GM12873 (cell line): ENCODE measurements at regions not wholly inside any gene's neighbourhood (a gene's known extent, or its start where the extent isn't known, plus 50 kb on each side); places are given as distances from the start of the nearest gene placed in this dataset.

Experiments used
- TF ChIP-seq, protein P1 (sequence below): IDR thresholded peaks from 2 replicates; pipeline ENCODE4 v1.5.1; 2012; ENCODE audit warnings: low read depth, mild to moderate bottlenecking, moderate library complexity, low read length, control low read depth; ENCODE audit not compliant: insufficient read depth; ENCODE audit errors: missing control alignments

DNA sequence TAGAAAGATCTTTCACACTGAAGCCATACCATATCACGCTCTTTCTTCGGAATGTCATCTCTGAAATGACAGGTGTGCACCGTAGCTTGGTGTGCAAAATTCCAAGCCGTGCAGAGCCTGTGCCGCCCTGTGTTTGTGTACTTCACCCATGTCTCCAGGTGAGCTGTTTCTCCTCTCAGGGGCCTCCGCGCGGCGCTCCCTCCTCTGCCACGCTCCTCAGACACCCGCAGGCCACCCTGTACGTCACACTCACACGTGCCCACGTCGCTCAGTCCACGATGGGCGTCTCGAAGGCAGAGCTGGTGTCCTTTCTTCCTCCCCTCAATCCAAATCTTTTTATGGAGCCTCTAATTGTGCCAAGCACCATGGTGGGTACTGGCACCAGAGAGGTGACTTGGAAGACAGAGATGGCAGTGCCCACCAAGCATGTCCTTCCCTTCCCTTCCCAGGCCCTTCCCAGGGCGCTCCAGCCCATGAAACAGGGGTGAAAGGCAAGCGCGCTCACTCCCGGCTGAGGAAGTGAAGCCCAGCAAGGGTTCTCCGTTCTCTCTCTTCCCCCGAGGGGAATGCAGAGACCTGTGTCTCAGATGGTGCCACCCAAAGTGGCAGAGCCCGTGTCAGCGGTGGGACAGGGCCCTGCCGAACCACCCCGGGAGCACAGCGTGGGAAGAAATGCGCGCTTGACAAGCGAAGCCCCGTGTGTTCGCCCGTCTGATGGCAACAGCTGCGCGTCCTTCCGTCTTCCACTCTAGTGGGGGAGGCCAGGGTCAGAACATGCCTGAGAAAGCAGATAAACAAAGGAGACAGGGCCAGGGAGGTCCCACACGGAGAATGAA is 292.5 kb upstream of the SHH start:
- TF ChIP-seq, protein P1, sequence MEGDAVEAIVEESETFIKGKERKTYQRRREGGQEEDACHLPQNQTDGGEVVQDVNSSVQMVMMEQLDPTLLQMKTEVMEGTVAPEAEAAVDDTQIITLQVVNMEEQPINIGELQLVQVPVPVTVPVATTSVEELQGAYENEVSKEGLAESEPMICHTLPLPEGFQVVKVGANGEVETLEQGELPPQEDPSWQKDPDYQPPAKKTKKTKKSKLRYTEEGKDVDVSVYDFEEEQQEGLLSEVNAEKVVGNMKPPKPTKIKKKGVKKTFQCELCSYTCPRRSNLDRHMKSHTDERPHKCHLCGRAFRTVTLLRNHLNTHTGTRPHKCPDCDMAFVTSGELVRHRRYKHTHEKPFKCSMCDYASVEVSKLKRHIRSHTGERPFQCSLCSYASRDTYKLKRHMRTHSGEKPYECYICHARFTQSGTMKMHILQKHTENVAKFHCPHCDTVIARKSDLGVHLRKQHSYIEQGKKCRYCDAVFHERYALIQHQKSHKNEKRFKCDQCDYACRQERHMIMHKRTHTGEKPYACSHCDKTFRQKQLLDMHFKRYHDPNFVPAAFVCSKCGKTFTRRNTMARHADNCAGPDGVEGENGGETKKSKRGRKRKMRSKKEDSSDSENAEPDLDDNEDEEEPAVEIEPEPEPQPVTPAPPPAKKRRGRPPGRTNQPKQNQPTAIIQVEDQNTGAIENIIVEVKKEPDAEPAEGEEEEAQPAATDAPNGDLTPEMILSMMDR, result no peak

DNA sequence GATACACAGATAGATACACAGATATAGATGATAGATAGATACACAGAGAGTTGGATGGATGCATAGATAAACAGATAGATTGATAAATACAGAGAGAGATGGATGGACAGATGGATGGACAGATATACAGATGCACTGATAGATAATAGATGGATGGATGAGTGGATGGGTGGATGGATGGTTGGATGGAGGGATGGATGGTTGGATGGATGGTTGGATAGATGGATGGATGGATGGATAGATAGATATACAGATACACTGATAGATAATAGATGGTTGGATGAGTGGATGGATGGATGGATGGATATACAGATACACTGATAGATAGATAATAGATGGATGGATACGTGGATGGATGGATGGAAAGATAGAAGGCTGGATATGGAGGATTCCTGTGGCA is 290.0 kb upstream of the SHH start:
- TF ChIP-seq, protein P1, result no peak

DNA sequence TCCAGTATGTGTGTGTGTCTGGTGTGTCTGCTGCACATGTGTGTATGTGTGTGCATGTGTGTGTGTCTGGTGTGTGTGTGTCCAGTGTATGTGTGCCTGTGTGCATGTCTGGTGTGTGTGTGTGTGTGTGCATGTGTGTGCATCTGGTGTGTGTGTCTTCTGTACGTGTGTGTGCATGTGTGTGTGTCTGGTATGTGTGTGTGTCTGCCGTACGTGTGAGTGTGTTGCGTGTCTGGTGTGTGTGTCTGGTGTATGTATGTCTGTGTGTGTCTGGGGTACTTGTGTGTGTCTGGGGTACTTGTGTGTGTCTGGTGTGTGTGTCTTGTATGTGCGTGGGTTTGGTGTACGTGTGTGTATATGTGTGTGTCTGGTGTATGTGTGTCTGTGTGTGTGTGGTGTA is 289.1 kb upstream of the SHH start:
- TF ChIP-seq, protein P1, result no peak

DNA sequence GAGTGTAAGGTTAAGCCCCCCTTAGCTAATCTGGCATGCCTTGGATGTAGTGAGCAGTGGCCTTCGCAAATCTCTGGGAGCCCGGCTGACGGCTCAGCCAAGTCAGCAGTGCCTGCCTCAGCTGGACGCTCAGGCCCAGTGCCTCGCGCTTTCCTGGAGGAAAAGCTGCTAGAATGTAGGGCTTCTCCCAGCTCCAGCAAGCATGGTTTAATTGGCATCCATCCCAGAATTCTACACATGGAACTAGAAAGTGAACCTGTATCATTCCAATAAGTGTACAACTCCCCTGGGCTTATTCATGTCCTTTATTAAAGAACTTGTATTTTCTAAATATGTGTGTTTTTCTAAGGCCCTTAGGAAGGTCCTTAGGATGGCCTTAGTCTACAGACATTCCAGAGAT is 287.8 kb upstream of the SHH start:
- TF ChIP-seq, protein P1, result no peak

DNA sequence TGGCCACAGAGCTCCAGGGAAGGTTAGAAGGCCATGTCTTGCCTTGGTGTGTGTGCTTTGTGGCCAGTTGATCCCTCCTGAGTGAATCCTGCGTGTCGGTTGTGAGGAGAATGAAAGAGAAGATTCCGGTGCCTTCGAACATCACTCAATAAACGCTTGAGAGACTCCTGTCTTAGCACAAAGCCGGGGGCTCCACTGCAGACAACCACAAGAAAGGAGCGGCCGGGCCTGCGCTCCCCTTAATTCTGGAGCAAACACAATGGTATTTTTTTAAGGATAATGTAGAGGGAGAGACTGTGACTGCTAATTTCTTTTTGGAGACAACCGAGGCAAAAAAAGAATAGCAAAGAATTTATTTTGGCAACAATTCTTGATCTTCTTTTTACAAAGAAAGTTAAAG is 286.8 kb upstream of the SHH start:
- TF ChIP-seq, protein P1, result no peak

DNA sequence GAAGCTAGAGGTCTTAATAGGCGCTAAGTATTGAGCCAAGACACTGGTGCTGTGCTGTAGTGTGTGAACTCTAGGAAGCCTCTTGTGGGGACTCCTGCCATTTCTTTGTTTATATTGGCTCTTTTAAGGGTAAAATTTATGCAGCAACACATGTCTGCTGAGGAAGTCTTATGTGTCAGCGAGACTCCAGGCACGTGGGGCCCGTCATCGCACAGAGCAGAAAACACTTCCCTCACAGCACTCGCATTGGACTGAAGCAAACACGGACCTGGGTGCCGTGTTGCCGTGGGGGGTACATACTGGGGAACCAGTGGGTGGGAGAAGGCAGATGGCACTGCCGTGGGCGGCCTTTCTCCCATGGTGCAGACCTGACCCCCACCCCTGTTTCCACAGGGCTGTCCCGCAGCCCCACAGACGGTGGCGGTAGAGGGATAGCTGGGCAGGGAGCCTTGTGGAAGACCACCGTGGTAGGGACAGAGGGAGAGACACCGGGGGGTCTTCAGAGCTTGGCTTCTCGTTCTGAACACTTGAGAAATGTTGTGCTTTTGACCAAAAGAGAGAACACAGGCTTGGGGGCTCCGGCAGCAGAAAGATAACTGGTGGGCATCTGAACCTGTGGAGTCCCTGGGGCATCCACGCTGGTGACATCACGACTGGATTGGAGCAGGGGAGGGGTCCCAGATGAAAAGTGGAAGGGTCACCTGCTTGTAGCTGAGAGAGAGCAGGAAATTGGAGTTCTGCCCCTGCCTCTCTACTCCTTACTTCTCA is 284.7 kb upstream of the SHH start:
- TF ChIP-seq, protein P1, result no peak

DNA sequence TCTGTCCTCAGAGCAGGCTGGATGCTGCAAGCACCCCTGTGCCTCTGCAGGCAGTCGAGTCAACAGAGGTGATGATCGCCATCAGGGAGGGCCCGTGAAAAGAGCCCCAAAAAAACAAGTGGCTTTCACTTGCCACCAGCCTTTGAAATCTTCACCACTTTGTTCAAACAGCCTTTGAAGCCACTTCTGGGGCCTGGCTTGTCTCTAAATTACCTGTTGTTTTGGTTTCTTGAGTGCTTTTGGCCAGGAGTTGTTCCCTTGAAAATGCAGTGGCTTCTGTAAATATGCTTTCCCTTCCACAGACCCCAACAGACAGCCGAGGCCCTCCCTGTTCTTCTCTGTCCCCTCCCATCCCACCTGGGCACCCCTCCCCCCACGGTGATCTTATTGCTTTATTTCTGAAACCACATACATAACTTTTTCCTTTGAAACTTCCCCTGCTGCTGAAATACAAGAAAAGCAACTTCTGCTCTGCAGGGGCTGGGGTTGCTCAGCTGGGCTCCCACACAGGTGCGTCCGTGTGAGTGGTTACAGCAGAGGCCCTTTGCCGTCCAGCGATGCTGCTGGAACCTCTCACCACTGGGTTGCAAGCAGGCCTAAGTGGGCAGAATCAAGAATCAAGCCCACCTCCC is 283.8 kb upstream of the SHH start:
- TF ChIP-seq, protein P1, result no peak
